ENCODE measurements at regions not wholly inside any gene's neighbourhood (a gene's known extent, or its start where the extent isn't known, plus 50 kb on each side); places are given as distances from the start of the nearest gene placed in this dataset.

DNA sequence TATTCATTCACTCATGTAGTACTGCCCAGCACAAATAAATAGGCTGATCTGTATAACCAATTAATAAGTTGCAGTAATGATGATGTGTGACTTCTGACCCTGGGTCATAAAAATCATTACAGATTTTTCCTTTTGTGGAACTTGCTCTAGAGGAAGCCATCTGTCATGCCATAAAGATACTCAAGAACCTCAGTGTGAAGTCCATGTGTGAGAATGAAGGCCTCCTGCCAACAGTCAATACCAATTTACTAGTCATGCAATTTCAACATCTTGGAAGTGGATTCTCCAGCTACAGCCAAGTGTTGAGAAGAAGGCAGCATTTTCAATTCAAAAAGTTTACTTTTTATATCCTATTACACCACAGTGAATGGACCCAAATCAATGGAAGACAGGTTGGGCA is 435.6 kb upstream of the LRRC4C start:
- Histone ChIP-seq H3K4me3 (replicated peaks in 1 of 3; ENCODE audit: insufficient read depth in 1 of 3, low read depth in 1 of 3, low read length in 3 of 3) (no peak overlapping the region), H4K20me1 (replicated peaks; ENCODE audit: control insufficient read depth, extremely low read depth, insufficient read depth, low read length) (no peaks in the 10 kb centered on the region), H2AFZ (ENCODE audit: low read depth, low read length) (no peak overlapping the region), H3K4me1 (ENCODE audit: control insufficient read depth, extremely low read depth, insufficient read depth, low read length) (no peaks in the 10 kb centered on the region), H3K9me1 (replicated peaks; ENCODE audit: control insufficient read depth, extremely low read depth, insufficient read depth, low read length) (no peaks in the 10 kb centered on the region), H3K36me3 (ENCODE audit: control insufficient read depth in 2 of 2, extremely low read depth in 1 of 2, insufficient read depth in 2 of 2, low read length in 2 of 2) (no peaks in the 10 kb centered on the region), H3K27ac (ENCODE audit: insufficient read depth, low read depth, low read length) (no peak overlapping the region), H3K27me3 (ENCODE audit: control insufficient read depth in 2 of 2, insufficient read depth in 2 of 2, low read length in 2 of 2) (no peaks in the 10 kb centered on the region), H3K79me2 (ENCODE audit: control insufficient read depth, insufficient read depth, low read length) (no peaks in the 10 kb centered on the region), H3K9ac (replicated peaks; ENCODE audit: extremely low read depth, insufficient read depth, low read length) (no peak overlapping the region), H3K9me3 (replicated peaks; ENCODE audit: control insufficient read depth, insufficient read depth, low read length) (no peaks in the 10 kb centered on the region), H3K4me2 (ENCODE audit: insufficient read depth, low read length) (no peak overlapping the region)
- ChIA-PET CTCF (no interaction called here), POLR2A (no interaction called here)
- no TSS peak for BruUV-seq (replicated peaks)
- dilution Hi-C loops (cut with MboI; ENCODE audit: extremely low pct_ligation_motif_present, low sequenced_read_pairs), result no loop called here
- no peak for DNase-seq (ENCODE audit: low read depth, low spot score)
- TF ChIP-seq POLR2A (IDR thresholded peaks at IDR 0.05; ENCODE audit: low read depth, low read length) (no peak), POLR2AphosphoS5 (IDR thresholded peaks at IDR 0.05; ENCODE audit: insufficient read depth, low read depth, low read length) (no peak), FOS (IDR thresholded peaks at IDR 0.05; ENCODE audit: borderline replicate concordance, insufficient read depth, low read length) (no peak), EZH2 (IDR thresholded peaks at IDR 0.05; ENCODE audit: borderline replicate concordance, low read depth, low read length, severe bottlenecking) (no peak), MYC (IDR thresholded peaks at IDR 0.05; ENCODE audit: low read depth, low read length) (no peak), JUN (IDR thresholded peaks at IDR 0.05; ENCODE audit: borderline replicate concordance, insufficient read depth, insufficient read length, low read depth) (no peak), GATA2 (IDR thresholded peaks at IDR 0.05; ENCODE audit: insufficient read depth, insufficient read length, low read depth, low read length) (no peak)
- TF ChIP-seq, protein P1, sequence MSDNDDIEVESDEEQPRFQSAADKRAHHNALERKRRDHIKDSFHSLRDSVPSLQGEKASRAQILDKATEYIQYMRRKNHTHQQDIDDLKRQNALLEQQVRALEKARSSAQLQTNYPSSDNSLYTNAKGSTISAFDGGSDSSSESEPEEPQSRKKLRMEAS (IDR thresholded peaks at IDR 0.05; ENCODE audit: insufficient read depth, insufficient read length), result no peak
- TF ChIP-seq, protein P2, sequence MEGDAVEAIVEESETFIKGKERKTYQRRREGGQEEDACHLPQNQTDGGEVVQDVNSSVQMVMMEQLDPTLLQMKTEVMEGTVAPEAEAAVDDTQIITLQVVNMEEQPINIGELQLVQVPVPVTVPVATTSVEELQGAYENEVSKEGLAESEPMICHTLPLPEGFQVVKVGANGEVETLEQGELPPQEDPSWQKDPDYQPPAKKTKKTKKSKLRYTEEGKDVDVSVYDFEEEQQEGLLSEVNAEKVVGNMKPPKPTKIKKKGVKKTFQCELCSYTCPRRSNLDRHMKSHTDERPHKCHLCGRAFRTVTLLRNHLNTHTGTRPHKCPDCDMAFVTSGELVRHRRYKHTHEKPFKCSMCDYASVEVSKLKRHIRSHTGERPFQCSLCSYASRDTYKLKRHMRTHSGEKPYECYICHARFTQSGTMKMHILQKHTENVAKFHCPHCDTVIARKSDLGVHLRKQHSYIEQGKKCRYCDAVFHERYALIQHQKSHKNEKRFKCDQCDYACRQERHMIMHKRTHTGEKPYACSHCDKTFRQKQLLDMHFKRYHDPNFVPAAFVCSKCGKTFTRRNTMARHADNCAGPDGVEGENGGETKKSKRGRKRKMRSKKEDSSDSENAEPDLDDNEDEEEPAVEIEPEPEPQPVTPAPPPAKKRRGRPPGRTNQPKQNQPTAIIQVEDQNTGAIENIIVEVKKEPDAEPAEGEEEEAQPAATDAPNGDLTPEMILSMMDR (IDR thresholded peaks at IDR 0.05; ENCODE audit: extremely low read depth in 1 of 2, insufficient read depth in 1 of 2, low read depth in 1 of 2, low read length in 2 of 2), result no peak
- intact Hi-C loops (cut with micrococcal nuclease), result no loop called here
- FAIRE-seq, result no peak

Measured in endothelial cell of umbilical vein (primary cell).